HUES6 (cell line): ENCODE measurements at regions not wholly inside any gene's neighbourhood (a gene's known extent, or its start where the extent isn't known, plus 50 kb on each side); places are given as distances from the start of the nearest gene placed in this dataset.

ENCODE experiments used
- H3K27ac ChIP-seq: 2 replicates; pipeline ENCODE4 v1.7.0; 2013; ENCODE audit warnings: low read depth, mild to moderate bottlenecking, low read length, inconsistent platforms
- H3K27me3 ChIP-seq: 2 replicates; pipeline ENCODE4 v1.6.1; 2013; ENCODE audit warnings: low read length; ENCODE audit not compliant: control insufficient read depth, insufficient read depth
- H3K36me3 ChIP-seq: 2 replicates; pipeline ENCODE4 v1.6.1; 2013; ENCODE audit warnings: low read length; ENCODE audit not compliant: control insufficient read depth, insufficient read depth
- H3K4me1 ChIP-seq: 2 replicates; pipeline ENCODE4 v1.6.1; 2013; ENCODE audit warnings: low read length; ENCODE audit not compliant: control insufficient read depth, insufficient read depth
- H3K4me3 ChIP-seq: 2 replicates; pipeline ENCODE4 v1.5.1; 2013; ENCODE audit warnings: low read depth, low read length
- H3K9ac ChIP-seq: one replicate; pipeline ENCODE4 v1.6.1; 2013; ENCODE audit warnings: mild to moderate bottlenecking, low read length
- H3K9me3 ChIP-seq: 2 replicates; pipeline ENCODE4 v1.6.1; 2013; ENCODE audit warnings: low read depth, low read length; ENCODE audit not compliant: control insufficient read depth, insufficient read depth

DNA sequence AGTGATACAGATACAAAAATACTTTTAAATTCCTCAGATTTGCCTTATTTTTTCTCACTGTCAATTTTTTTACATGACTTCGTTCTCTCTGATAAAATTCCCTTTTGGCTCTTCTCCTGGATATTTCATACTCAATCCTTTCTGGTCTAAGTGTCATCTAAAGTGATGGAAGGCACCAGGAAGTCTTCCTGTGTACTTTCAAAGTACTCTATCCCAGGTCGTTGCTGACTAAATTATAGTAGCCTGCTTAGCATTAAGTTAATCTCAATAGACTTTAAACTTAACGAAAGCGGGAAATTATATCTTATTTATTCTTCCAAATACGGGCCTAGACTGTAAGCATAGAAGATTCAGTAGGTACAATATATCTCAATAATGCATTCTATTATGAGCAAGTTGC lies 67.8 kb downstream of the CASP12 start:
- Histone ChIP-seq H3K9me3 (no peaks in the 10 kb centered on the region), H3K36me3 (no peaks in the 10 kb centered on the region), H3K9ac (no peak overlapping the region), H3K27me3 (no peaks in the 10 kb centered on the region), H3K4me3 (no peak overlapping the region), H3K27ac (no peak overlapping the region), H3K4me1 (no peaks in the 10 kb centered on the region)

DNA sequence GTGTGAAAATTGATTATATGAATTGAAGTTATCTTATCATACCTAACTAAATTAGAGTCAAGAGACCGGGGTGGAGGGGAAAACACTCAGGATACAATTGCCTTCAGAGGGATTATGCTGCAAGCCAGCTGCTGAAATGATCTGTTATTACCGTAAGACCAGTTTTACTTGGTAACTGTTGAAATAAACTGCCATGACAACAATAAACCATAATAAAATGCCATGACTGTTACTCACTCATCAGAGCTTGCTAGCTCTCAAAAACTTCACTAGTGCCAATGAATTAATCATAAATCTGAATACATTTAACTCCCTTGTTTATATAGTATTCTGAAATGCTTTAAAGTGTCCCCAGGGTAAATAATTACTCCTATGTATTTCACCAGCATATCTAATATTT lies 68.2 kb downstream of the CASP12 start:
- no peak overlapping the region for H3K27ac ChIP-seq

DNA sequence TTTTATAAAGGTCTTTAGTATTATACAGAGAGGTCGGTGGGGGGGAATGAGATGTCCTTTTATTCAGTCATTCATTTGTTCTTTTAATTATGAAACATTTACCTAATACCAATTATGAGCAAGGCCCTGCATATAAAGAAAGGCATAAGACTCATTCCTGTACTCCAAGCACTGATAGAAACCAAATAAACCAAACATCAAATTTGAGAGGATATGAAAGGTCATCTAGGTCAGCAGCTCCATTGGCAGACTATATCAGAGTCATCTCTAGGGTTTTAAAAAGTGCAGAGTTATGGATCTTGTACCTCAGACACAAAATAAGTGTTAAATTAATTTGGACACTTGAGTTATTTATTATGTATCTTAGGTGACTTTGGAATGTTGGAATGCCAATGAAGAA lies 71.5 kb downstream of the CASP12 start:
- Histone ChIP-seq H3K27ac (no peak overlapping the region), H3K4me3 (no peak overlapping the region)

More for the DNA sequence above, 68.2 kb downstream of the CASP12 start:
- Histone ChIP-seq H3K9ac (no peak overlapping the region), H3K9me3 (no peaks in the 10 kb centered on the region), H3K4me1 (no peaks in the 10 kb centered on the region), H3K4me3 (no peak overlapping the region), H3K36me3 (no peaks in the 10 kb centered on the region), H3K27me3 (no peaks in the 10 kb centered on the region)

DNA sequence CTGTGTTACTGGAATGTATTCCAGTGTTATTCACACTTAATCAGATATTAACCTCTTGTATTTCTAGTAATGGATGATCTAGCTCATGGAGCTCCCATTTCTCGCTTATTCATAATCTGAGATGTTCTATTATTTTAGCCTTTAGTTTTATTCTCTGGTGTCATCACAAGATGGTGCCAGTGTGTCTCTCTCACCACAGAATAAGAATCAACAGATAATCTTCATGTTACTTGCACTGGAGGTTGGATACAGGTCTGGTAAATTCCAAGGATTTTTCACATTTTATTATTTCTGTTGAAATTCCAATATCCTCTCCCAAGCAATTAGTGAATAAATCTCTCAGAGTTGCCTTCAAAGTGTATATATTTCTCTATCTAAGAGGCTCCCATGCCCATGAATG lies 74.6 kb downstream of the CASP12 start:
- Histone ChIP-seq H3K27me3 (no peaks in the 10 kb centered on the region), H3K9ac (no peak overlapping the region), H3K4me1 (no peaks in the 10 kb centered on the region), H3K27ac (no peak overlapping the region), H3K36me3 (no peaks in the 10 kb centered on the region), H3K9me3 (no peaks in the 10 kb centered on the region), H3K4me3 (no peak overlapping the region)

More for the DNA sequence above, 71.5 kb downstream of the CASP12 start:
- no peaks in the 10 kb centered on the region for H3K4me1 ChIP-seq
- H3K36me3 ChIP-seq = no peaks in the 10 kb centered on the region
- no peaks in the 10 kb centered on the region for H3K27me3 ChIP-seq
- H3K9ac ChIP-seq = no peak overlapping the region
- no peaks in the 10 kb centered on the region for H3K9me3 ChIP-seq

DNA sequence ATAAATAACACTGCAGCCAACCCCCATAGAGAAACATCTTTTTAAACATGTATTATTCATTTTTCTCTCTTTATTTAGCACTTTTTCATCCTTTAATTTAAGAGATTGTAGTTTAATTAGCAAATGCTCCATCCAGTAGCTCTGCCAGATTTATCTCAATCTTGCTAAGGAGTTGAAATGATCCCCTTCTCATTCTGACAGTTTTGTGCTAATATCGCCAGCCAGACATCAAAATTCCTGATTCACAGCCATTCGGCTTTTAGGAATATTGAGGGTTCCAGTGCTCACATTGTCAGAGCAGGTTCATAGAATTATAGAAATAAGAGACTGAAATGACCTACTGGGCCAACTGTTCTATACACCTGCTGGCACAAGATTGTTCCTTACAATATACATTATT lies 77.8 kb downstream of the CASP12 start:
- no peaks in the 10 kb centered on the region for H3K36me3 ChIP-seq
- no peak overlapping the region for H3K9ac ChIP-seq
- H3K4me1 ChIP-seq = no peaks in the 10 kb centered on the region
- no peaks in the 10 kb centered on the region for H3K27me3 ChIP-seq
- no peak overlapping the region for H3K4me3 ChIP-seq
- no peak overlapping the region for H3K27ac ChIP-seq
- H3K9me3 ChIP-seq = no peaks in the 10 kb centered on the region

DNA sequence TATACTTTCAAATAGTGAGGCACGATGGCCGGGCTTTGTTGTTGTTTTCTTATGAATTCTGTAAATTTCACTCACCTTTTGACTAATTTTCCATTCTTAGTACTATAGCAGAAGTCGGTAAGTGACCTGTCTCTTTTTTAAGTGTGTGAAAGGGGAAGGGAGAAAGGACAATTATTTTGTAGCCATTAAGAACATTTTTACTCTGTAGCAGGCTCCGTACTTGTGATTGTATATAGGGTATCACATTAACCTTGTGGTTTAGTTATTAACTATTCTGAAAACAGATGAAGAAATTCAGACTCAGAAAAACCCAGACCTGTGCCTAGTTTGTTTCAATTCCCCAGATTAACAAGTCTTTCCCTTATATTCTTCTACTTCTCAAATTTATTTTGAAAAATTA lies 78.7 kb downstream of the CASP12 start:
- Histone ChIP-seq H3K4me3 (no peak overlapping the region), H3K4me1 (no peaks in the 10 kb centered on the region), H3K36me3 (no peaks in the 10 kb centered on the region), H3K27me3 (no peaks in the 10 kb centered on the region), H3K9me3 (no peaks in the 10 kb centered on the region), H3K9ac (no peak overlapping the region), H3K27ac (no peak overlapping the region)

DNA sequence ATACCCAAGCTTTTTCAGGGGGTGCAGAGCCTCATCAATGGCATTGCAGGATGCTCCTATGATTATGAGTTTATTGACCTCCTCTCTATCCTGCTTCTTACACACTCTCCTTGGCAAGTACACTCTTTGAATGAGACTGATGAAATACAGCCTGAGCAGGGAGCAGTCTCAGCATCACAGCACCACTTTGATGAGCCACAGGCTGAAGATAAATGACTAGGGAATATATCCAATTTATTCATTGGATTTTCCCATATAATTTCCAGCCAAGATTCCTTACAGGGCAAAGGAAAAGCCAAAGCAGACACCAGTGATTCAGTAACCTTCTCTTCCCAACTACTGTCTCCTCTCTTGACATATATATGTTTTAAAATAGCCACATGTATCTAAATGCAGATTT lies 79.2 kb downstream of the CASP12 start:
- H3K27ac ChIP-seq = no peak overlapping the region

DNA sequence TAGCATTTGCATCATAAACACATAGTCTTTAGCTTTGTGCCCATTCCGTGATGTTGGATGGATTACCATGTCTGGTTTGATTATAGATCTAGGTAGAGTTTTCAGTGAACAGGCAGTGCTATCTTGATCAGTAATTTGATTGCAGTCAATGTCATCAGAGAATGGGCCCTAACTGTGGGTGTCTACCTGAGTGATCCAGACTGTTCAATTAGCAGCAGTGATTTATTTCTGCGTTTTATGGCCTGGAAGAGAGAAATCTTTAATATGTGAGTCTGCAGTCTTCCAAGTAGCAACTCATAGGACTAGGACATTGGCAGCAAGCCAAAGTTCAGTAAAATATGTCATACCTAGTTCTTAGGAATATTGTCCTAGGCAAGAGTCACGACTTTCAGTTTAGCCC lies 80.3 kb downstream of the CASP12 start:
- H3K9ac ChIP-seq = no peak overlapping the region

More for the DNA sequence above, 79.2 kb downstream of the CASP12 start:
- no peaks in the 10 kb centered on the region for H3K27me3 ChIP-seq
- no peak overlapping the region for H3K4me3 ChIP-seq
- no peak overlapping the region for H3K9ac ChIP-seq
- H3K9me3 ChIP-seq = no peaks in the 10 kb centered on the region
- peaks cover under 1% of the 10 kb centered on the region; the same call in 1 of the 2 replicates for H3K4me1 ChIP-seq
- no peaks in the 10 kb centered on the region for H3K36me3 ChIP-seq

DNA sequence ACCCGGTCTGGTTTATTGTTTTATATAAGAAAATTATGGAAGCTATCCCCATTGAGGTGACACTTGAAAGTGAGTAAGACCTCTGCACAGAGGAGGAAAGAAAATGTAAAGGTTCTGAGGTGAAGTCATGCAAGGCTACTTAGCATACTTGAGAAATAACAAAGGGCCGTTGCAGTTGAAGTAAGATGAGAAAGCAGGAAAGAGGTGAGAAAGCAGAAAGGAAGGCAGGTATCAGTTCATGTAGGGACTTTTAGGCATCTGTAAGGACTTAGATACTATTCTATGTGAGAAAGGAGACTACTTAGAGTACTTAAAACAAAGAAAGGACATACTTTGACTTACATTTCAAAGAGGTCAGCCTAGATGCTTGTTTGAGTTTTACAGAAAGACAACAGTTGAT lies 84.7 kb downstream of the CASP12 start:
- peaks cover 21% of the 10 kb centered on the region for H3K4me1 ChIP-seq
- no peaks in the 10 kb centered on the region for H3K36me3 ChIP-seq
- no peaks in the 10 kb centered on the region for H3K9me3 ChIP-seq
- H3K27ac ChIP-seq = no peak overlapping the region
- no peaks in the 10 kb centered on the region for H3K27me3 ChIP-seq
- H3K4me3 ChIP-seq = no peak overlapping the region
- no peak overlapping the region for H3K9ac ChIP-seq

More for the DNA sequence above, 80.3 kb downstream of the CASP12 start:
- no peaks in the 10 kb centered on the region for H3K27me3 ChIP-seq
- peaks cover 11% of the 10 kb centered on the region for H3K4me1 ChIP-seq
- no peak overlapping the region for H3K27ac ChIP-seq
- no peaks in the 10 kb centered on the region for H3K36me3 ChIP-seq
- no peaks in the 10 kb centered on the region for H3K9me3 ChIP-seq
- no peak overlapping the region for H3K4me3 ChIP-seq

DNA sequence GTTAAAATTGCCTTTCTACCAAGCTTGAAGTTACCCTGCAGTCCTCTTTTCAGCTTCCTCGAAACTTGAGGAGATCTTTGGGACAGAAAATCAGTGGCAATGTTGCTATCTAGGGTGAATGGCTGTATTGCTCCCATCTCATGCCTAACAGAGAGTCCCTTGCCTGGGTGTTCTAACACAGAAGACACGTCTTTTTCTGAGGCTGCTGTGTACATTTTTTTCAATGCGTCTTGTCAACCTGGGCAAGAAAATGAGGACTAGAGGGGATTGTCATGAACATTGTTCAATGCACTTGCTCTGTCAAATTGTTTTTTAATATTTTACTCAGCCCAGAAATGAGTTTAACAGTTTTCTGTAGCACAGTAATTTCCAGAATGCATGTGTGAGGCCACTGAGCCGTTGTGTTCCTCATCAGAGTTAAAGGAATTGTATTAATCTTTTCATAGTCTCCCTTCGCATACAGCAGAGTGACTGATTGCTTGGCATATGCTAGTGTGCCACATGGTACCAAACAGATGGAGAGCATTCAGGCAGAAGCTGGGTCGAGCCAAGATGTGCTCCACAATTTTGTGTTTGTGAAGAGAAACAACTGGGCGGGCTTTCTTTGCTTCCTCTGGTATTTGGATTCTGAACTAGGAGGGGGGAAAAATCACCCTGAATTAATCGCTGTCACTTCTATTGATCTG lies 86.0 kb downstream of the CASP12 start:
- Histone ChIP-seq H3K27ac (no peak overlapping the region), H3K9me3 (no peaks in the 10 kb centered on the region), H3K27me3 (no peaks in the 10 kb centered on the region), H3K9ac (no peak overlapping the region), H3K36me3 (no peaks in the 10 kb centered on the region), H3K4me1 (peaks cover 21% of the 10 kb centered on the region), H3K4me3 (no peak overlapping the region)

DNA sequence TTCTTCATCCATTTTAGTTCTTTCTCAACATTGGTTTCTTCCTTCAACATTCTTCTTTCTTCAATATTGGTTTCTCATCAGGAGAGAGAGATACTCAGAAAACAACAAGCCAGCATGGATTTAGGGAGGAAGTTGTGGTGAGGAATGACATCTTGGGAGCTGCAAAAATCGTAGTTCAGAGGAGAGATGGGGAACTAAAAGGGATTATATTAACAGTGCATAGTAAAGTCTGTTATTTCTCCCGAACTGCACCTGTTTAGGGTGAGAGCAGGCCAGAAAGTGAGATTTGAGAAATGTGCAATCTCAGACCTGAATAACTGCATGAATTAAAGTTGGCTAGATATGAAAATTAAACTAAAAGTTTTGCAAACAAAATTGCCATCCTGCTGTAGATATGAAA lies 94.5 kb downstream of the CASP12 start:
- Histone ChIP-seq H3K9ac (no peak overlapping the region), H3K27me3 (no peaks in the 10 kb centered on the region), H3K27ac (no peak overlapping the region), H3K4me3 (no peak overlapping the region), H3K36me3 (no peaks in the 10 kb centered on the region), H3K4me1 (no peaks in the 10 kb centered on the region), H3K9me3 (no peaks in the 10 kb centered on the region)
